ENCODE measurements at regions not wholly inside any gene's neighbourhood (a gene's known extent, or its start where the extent isn't known, plus 50 kb on each side); places are given as distances from the start of the nearest gene placed in this dataset.

DNA sequence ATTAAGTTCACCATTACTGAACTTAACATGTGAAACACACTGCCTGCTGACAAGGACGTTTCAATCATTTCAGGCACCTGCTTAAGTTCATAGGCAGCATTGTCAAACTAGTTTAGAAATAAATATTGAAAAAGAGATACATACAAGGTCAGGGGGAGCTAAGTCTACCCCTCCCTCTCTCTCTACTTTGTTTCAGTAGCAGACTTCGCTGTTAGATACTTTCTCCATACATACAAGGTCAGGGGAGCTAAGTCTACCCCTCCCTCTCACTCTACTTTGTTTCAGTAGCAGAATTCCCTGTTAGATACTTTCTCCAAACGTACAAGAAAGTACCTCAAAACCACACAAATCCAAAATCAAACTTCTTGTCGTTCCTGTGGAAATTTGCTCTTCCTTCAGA is 387.4 kb upstream of the PDE4D start:
- CTCF ChIA-PET, result no interaction called here
- 41% methylated on average over 4 of the region's 4 CpGs for WGBS (ENCODE audit: insufficient coverage, insufficient replicate concordance, low lambda C conversion rate, missing lambda C conversion rate)
- no peak for TF ChIP-seq SREBF1 (IDR thresholded peaks at IDR 0.05; ENCODE audit: low read length)
- no peak for TF ChIP-seq FOXM1 (IDR thresholded peaks at IDR 0.05; ENCODE audit: low read depth, low read length)
- no peak for TF ChIP-seq ZNF274 (IDR thresholded peaks at IDR 0.05; ENCODE audit: insufficient read depth, insufficient read length)
- no peak for TF ChIP-seq ASH2L (IDR thresholded peaks at IDR 0.05; ENCODE audit: borderline replicate concordance, low read depth)
- no peak for TF ChIP-seq STAT3 (IDR thresholded peaks at IDR 0.05; ENCODE audit: low read depth, low read length)
- TF ChIP-seq RAD21 (IDR thresholded peaks at IDR 0.05; ENCODE audit: insufficient read depth, low read depth, low read length), result no peak
- TF ChIP-seq NRF1 (conservative IDR thresholded peaks at IDR 0.05; ENCODE audit: low read depth, low read length), result no peak
- TF ChIP-seq HDAC6 (IDR thresholded peaks at IDR 0.05; ENCODE audit: unreplicated experiment), result no peak
- no peak for TF ChIP-seq YBX1 (IDR thresholded peaks at IDR 0.05)
- TF ChIP-seq, protein P1, sequence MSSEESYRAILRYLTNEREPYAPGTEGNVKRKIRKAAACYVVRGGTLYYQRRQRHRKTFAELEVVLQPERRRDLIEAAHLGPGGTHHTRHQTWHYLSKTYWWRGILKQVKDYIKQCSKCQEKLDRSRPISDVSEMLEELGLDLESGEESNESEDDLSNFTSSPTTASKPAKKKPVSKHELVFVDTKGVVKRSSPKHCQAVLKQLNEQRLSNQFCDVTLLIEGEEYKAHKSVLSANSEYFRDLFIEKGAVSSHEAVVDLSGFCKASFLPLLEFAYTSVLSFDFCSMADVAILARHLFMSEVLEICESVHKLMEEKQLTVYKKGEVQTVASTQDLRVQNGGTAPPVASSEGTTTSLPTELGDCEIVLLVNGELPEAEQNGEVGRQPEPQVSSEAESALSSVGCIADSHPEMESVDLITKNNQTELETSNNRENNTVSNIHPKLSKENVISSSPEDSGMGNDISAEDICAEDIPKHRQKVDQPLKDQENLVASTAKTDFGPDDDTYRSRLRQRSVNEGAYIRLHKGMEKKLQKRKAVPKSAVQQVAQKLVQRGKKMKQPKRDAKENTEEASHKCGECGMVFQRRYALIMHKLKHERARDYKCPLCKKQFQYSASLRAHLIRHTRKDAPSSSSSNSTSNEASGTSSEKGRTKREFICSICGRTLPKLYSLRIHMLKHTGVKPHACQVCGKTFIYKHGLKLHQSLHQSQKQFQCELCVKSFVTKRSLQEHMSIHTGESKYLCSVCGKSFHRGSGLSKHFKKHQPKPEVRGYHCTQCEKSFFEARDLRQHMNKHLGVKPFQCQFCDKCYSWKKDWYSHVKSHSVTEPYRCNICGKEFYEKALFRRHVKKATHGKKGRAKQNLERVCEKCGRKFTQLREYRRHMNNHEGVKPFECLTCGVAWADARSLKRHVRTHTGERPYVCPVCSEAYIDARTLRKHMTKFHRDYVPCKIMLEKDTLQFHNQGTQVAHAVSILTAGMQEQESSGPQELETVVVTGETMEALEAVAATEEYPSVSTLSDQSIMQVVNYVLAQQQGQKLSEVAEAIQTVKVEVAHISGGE (CRISPR knock-in tag; IDR thresholded peaks at IDR 0.05), result no peak
- no peak for TF ChIP-seq NR2C2 (IDR thresholded peaks at IDR 0.05; ENCODE audit: borderline replicate concordance, control insufficient read depth, insufficient read length, low read depth)

More for the DNA sequence above, 387.4 kb upstream of the PDE4D start:
- Histone ChIP-seq H3K4me3 (no peak overlapping the region), H3K79me2 (ENCODE audit: control insufficient read depth, insufficient read depth, low read length) (no peaks in the 10 kb centered on the region), H3K4me2 (ENCODE audit: control insufficient read depth, insufficient read depth) (no peak overlapping the region), H4K20me1 (ENCODE audit: control insufficient read depth, insufficient read depth) (no peaks in the 10 kb centered on the region), H3K27me3 (replicated peaks in 1 of 2; ENCODE audit: control insufficient read depth in 2 of 2, insufficient read depth in 2 of 2, low read length in 1 of 2) (no peaks in the 10 kb centered on the region), H3K27ac (ENCODE audit: control insufficient read depth, insufficient read depth) (no peak overlapping the region), H3K36me3 (ENCODE audit: control insufficient read depth in 2 of 2, insufficient read depth in 2 of 2, low read length in 1 of 2) (no peaks in the 10 kb centered on the region), H3K9me3 (replicated peaks; ENCODE audit: control insufficient read depth, insufficient read depth, low read length) (no peaks in the 10 kb centered on the region), H2AFZ (ENCODE audit: control insufficient read depth, low read depth, low read length) (no peak overlapping the region), H3K4me1 (ENCODE audit: control insufficient read depth, insufficient read depth, low read length) (no peaks in the 10 kb centered on the region), H3K9ac (ENCODE audit: control insufficient read depth, insufficient read depth, low read length) (no peak overlapping the region)
- DNase-seq (ENCODE audit: low read depth, low spot score) (no peak), ATAC-seq (no peak), FAIRE-seq (no peak)
- SMC1A ChIA-PET (ENCODE audit: uncharacterized antibody, unreplicated experiment), result no interaction called here
- in situ Hi-C loops (cut with MboI), result no loop called here
- intact Hi-C loops (cut with micrococcal nuclease; ENCODE audit: unreplicated experiment), result no loop called here
- RAD21 ChIA-PET (ENCODE audit: unreplicated experiment), result no interaction called here
- no TSS peak for BruUV-seq (replicated peaks)
- POLR2A ChIA-PET, result no interaction called here
